ENCODE measurements at regions not wholly inside any gene's neighbourhood (a gene's known extent, or its start where the extent isn't known, plus 50 kb on each side); places are given as distances from the start of the nearest gene placed in this dataset.

DNA sequence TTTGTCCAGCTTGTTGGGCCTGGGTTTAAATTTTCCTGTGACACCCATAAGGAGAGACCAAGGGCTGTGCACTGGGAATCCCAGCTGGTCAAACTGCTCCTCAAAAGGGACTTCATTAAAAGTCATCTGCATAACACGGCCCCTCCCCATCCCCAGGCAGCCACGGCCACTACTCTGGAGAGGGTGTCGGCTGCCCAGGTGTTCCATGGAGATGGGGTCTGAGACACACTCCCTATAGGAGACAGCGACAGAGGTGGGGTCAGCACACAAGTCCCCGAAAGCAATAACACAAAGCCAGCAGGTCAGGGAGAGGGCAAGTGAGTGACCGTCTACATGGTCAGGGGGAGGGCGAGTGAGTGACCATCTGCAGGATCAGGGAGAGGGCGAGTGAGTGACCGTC, 75.6 kb upstream of the BCL11B start:
- Mint-ChIP-seq H3K4me1 (peaks cover 9% of the 10 kb centered on the region), H3K9me3 (no peaks in the 10 kb centered on the region), H3K4me3 (no peak overlapping the region), H3K36me3 (peaks cover 7% of the 10 kb centered on the region), H3K27ac (peak overlapping the region; percentile 30)
- ATAC-seq = no peak
- DNase-seq (ENCODE audit: low spot score in 2 of 2) = no peak

DNA sequence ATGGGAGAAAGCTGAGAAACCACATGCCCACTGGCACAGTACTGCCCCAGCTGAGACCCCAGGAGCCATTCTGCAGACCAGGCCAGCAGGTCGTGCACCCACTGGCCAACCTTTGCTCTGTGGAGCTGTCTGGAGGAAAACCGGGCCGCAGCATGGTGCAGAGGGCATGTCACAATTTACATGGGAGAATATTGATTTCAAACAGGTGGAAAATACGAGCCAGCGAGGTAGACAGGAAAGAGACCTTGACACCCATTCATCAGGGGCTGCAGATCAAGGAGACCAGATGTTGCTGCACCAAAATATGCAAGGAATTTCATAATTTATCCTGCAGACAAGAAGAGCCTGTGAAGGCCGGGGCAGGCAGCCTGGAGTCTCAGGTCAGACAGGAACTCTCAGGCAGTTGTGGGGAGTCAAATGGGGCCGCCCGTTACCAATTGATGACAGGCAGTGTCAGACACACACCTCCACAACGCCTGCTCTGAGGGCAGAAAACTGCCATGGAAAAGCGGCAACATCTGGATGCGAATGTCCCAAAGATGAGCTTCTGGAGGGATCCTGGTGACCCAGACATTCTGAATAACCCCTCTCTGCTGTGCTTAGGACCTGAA, 74.6 kb upstream of the BCL11B start:
- Mint-ChIP-seq H3K4me1 (peaks cover 9% of the 10 kb centered on the region), H3K9me3 (no peaks in the 10 kb centered on the region), H3K27ac (no peak overlapping the region), H3K4me3 (no peak overlapping the region), H3K36me3 (peaks cover 7% of the 10 kb centered on the region)
- no peak for DNase-seq (ENCODE audit: low spot score in 2 of 2)
- no peak for ATAC-seq

DNA sequence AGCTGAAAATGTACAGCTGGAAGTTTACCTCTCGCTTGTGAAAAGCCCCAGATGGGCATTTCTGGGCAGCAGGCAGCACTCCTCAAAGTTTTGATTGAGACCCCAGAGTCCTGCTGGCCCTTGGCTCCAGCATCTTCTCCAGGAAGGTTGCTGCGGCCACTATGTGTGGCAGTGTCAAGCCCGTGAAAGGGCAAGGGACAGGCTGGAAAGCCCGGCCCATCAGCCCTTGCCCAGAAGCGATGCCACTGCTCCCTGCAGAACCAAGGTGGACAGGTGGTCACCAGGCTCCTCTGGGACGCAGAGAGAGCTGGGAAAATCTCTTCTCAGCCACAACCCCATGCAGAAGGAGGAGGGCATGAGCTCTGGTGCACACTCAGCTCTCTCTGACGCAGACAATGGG, 73.5 kb upstream of the BCL11B start:
- H3K9me3 Mint-ChIP-seq = no peaks in the 10 kb centered on the region

DNA sequence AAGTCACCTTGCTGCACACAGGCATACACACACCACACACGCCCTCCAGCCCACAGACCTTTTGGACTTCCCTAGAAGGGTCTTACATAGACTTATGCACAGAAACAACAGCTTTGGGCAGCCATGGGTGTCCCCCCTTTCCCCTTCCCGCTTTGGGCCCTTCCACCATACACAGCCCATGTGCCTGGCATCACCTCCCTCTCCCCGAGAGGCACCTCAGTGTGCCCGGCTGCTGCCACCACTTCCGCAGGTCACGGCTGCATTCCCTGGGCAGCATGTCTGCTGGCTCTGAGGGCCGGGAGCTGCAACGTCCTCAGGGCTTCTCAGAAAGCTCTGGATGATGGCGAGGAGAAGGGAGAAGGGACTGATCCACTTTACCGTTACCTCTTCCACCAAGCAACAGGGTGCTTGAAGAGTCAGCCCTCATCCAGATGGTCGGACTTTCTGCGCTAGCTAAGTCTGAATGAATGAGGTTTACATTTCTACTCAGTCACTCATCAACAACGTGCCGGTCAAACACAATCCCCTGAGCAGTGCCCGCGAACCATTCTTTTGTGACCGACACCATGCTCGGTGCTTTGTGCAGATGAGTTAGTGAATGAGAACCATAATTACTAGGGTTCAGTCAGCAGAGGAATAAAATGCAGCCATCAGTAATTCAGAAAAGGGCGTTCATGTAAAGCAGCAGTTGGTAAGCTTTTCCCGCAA, 72.2 kb upstream of the BCL11B start:
- Mint-ChIP-seq H3K9me3 (peaks cover 6% of the 10 kb centered on the region), H3K4me3 (no peak overlapping the region), H3K36me3 (peaks cover 7% of the 10 kb centered on the region), H3K4me1 (peaks cover 9% of the 10 kb centered on the region), H3K27ac (no peak overlapping the region)
- ATAC-seq (no peak), DNase-seq (ENCODE audit: low spot score in 2 of 2) (no peak)

More for the DNA sequence above, 73.5 kb upstream of the BCL11B start:
- Mint-ChIP-seq H3K4me3 (no peak overlapping the region), H3K4me1 (peaks cover 9% of the 10 kb centered on the region), H3K36me3 (peaks cover 7% of the 10 kb centered on the region), H3K27ac (no peak overlapping the region)
- no peak for ATAC-seq
- DNase-seq (ENCODE audit: low spot score in 2 of 2) = no peak

DNA sequence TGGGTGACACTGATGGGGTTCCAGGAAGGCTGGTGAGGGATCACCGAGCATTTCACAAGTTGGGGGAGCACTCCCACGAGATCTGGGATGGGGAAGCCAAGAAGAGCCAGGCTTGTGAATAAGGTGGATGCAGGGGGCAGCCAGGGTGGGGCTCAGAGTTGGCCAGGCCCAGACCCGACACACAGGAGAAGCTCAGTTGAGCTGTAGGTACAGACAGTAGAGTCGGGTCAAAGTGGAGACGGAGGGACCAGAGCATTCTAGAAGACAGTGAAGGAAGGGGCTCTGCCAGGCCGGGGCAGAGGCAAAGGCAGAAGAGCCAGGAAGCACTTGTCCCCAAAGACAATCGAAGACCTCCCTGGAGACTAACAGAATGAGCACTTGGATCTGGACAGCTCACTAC, 70.9 kb upstream of the BCL11B start:
- no peak overlapping the region for H3K4me3 Mint-ChIP-seq
- DNase-seq (ENCODE audit: low spot score in 2 of 2) (no peak), ATAC-seq (no peak)
- H3K27ac Mint-ChIP-seq = no peak overlapping the region
- peaks cover 5% of the 10 kb centered on the region for H3K36me3 Mint-ChIP-seq
- peaks cover 6% of the 10 kb centered on the region for H3K9me3 Mint-ChIP-seq
- peaks cover 6% of the 10 kb centered on the region for H3K4me1 Mint-ChIP-seq

DNA sequence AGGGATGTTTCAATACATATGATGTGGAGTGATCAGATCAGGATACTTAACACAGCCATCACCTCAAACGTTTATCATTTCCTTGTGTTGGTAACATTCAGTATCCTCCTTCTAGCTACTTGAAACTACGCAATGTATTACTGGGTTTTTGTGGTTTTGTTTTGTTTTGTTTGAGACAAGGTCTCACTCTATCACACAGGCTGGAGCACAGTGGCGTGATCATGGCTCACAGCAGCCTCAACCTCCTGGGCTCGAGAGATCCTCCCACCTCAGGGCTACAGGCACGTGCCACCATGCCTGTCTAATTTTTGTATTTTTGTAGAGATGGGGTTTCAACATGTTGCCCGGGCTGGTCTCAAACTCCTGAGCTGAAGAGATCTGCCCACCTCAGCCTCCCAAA, 70.2 kb upstream of the BCL11B start:
- H3K9me3 Mint-ChIP-seq = peaks cover 6% of the 10 kb centered on the region
- no peak overlapping the region for H3K27ac Mint-ChIP-seq
- DNase-seq (ENCODE audit: low spot score in 2 of 2) = no peak
- no peaks in the 10 kb centered on the region for H3K4me1 Mint-ChIP-seq
- ATAC-seq = peak; percentile 49
- H3K4me3 Mint-ChIP-seq = no peak overlapping the region
- H3K36me3 Mint-ChIP-seq = no peaks in the 10 kb centered on the region

DNA sequence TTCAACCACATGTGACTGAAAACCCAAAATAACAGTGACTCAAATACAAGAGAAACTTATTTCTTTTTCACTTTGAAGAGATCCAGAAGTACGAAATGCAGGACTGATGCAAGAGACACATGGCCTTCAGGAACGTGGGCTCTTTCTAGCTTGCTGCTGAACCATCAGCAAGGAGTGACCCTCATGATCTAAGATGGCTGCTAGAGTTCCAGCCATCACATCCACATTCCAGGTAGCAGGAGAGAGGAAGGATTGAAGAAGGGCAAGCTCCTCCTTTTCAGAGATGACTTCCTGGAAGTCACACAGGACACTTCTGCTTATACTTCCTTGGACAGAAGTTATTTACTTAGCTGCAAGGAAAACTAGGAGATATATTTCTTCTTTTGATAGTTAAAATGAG, 67.6 kb upstream of the BCL11B start:
- Mint-ChIP-seq H3K4me1 (no peaks in the 10 kb centered on the region), H3K9me3 (peaks cover 6% of the 10 kb centered on the region), H3K36me3 (no peaks in the 10 kb centered on the region), H3K27ac (no peak overlapping the region), H3K4me3 (no peak overlapping the region)
- DNase-seq (ENCODE audit: low spot score in 2 of 2) = no peak
- no peak for ATAC-seq

DNA sequence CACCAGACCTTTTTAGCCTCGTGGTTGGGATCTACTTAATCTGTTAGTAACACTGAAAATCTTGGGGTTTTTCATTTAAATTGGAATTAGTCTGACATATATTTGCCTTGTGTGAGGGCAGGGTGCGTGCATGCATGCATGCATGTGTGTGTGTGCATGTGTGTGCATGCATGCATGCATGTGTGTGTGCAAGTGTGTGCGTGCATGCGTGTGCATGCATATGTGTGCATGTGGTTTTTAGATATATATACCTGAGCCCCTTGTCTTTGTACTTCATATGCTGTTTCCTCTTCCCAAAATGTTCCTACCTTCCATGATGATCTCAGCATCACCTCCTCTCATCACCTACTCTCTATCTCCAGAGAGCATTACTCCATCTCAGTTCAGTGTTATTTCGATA, 66.3 kb upstream of the BCL11B start:
- Mint-ChIP-seq H3K4me3 (no peak overlapping the region), H3K4me1 (no peaks in the 10 kb centered on the region), H3K36me3 (no peaks in the 10 kb centered on the region), H3K9me3 (peaks cover 6% of the 10 kb centered on the region), H3K27ac (no peak overlapping the region)
- ATAC-seq (no peak), DNase-seq (ENCODE audit: low spot score in 2 of 2) (no peak)

DNA sequence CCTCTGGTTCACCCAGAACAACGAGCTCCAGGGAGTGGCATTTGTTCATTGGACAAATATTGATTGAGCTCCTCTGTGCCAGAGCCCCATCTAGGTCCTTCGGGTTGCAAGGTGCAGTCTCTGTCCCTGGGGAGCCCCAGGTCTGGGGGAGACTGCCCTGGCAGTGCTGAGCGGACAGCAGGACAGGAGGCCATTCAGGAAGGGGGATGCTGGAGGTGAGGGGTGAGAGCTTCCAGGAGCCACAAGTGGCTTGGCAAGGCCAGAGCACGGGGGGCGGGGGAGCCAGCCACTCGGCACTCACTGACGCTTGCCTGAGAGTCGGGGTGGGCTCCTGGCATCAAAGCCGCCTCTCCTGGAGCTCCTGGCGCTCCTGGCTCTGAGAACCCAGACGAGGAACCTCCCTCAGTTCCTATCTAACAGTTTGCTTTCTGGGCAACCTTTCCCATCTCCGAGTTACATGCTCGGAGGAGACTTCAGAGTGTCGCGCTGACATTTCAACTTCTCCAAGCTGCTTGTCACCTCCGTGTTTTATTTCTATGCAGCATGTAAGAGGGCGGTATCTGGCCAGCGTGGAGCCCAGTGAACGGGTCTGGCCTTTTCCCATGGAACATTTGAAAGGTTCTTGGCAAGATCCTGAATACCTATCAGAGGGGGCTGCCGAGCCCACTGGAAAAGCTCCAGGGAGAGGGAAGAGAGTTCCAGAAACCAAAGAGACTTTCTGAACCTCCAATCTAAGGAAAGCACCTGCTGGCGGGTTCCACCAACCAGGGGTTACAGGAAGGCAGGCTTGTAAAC, 62.0 kb upstream of the BCL11B start:
- no peaks in the 10 kb centered on the region for H3K36me3 Mint-ChIP-seq
- no peak for DNase-seq (ENCODE audit: low spot score in 2 of 2)
- H3K4me3 Mint-ChIP-seq = no peak overlapping the region
- no peak overlapping the region for H3K27ac Mint-ChIP-seq
- ATAC-seq = no peak
- peaks cover 8% of the 10 kb centered on the region for H3K4me1 Mint-ChIP-seq
- H3K9me3 Mint-ChIP-seq = no peaks in the 10 kb centered on the region

DNA sequence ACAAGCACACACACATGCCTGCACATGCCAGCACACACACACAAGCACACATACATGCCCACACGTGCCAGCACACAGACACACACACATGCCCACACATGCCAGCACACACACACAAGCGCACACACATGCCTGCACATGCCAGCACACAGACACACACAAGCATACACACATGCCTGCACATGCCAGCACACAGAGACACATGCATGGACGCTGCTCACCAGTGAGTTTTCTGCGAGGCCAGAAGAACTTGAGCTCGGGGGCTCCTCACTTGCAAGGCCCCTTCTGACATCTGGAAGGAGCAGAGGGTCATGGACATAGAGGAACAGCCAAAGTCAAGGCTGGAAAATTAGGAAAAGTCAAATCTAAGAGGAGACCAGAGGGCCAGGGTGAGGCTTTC, 61.2 kb upstream of the BCL11B start:
- DNase-seq (ENCODE audit: low spot score in 2 of 2) (no peak), ATAC-seq (no peak)
- no peaks in the 10 kb centered on the region for H3K9me3 Mint-ChIP-seq
- no peak overlapping the region for H3K4me3 Mint-ChIP-seq
- peaks cover 10% of the 10 kb centered on the region for H3K4me1 Mint-ChIP-seq
- H3K36me3 Mint-ChIP-seq = no peaks in the 10 kb centered on the region
- H3K27ac Mint-ChIP-seq = no peak overlapping the region

DNA sequence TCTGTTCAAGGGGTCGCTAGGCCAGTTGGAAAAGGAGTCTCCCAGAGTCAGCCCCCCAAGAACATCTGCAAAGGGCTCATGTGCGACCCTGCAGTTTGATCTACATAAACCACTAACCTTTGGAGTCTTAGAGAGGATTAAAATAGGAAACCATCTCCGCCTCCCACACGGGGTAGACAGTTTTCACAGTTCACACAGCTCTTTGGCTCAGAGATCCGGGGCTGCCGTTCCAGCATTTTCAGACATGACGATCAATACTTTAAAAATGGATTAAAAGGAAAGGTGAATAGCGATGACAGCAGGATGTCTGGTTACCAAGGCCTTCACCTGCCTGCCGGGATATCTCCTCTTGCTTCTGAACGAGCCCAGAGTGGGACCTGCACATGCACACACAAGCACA, 59.8 kb upstream of the BCL11B start:
- DNase-seq (ENCODE audit: low spot score in 2 of 2) (no peak), ATAC-seq (no peak)
- no peaks in the 10 kb centered on the region for H3K9me3 Mint-ChIP-seq
- no peak overlapping the region for H3K4me3 Mint-ChIP-seq
- H3K4me1 Mint-ChIP-seq = peaks cover 10% of the 10 kb centered on the region
- H3K36me3 Mint-ChIP-seq = no peaks in the 10 kb centered on the region
- no peak overlapping the region for H3K27ac Mint-ChIP-seq

DNA sequence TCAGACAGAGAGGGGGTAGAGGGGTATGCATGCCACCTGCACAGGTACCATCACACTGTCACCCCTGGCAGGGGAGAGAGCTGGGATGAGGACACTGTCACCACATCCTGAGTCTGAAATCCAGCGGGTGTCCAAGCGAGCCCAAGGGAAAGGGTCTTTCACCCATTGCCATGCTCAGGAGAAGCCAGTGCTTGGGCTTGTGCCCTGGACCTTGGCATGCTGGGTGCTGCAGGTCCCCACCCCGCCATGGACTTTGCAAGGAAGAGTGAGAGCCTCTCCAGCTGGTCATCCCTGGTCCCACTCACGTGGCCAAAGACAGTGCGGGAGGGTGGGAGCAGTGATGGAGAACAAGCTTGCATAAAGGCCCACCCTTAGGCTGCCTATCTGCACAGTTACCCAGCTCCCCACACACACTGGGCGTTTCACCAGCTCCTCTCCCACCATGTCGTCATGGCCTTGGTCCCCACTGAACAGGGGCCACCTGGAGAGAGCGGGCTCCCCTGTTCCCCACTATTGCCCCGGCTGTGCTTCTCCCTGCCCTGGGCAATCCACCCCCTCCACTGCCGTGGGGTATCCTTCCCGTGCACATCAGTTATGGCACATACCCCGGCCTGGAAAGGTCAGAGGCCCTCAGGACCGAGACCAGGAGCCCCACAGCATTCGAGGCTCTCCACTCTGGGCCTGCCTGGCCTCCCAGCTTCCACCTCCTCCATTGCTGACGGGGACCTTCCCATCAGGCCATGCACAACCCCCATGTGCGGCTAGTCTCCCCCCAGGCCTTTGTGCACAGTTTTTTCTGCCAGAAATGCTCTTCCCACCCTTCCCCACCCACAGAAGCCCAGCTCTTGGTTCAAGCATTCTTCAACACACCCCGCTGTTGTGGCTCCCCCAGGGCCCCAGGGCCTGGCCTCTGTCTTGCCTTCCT, 58.6 kb upstream of the BCL11B start:
- Mint-ChIP-seq H3K36me3 (no peaks in the 10 kb centered on the region), H3K4me1 (peaks cover 10% of the 10 kb centered on the region), H3K27ac (no peak overlapping the region), H3K4me3 (no peak overlapping the region), H3K9me3 (no peaks in the 10 kb centered on the region)
- no peak for ATAC-seq
- DNase-seq (ENCODE audit: low spot score in 2 of 2) = no peak

DNA sequence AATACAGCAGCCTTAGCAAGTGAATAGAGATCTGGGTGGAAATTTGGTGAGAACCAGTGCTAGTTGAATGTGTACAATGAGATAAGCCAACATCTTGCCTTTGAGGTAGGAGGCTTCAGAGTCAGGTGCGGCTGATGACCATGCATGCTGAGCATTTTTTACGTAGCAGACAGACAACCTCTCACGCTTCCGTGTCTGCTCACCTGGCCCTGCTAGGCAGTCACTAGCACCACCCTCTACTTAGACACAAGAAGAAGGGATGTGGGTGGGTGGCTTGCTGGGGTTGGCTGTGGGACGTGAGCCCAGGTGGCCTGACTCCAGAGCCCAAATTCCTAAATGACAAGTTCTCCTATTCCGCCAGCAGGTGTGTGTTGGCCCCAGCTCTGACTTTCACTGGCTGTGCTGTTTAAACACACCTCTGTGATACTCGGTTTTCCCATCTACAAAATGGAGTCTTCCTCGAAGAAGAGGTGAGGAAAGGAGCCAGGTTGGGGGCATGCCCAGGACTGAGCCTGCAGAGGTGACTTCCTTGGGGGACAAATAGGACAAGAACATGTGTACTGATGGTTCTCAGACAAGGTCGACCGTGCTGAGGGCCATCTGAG, 57.8 kb upstream of the BCL11B start:
- no peak overlapping the region for H3K4me3 Mint-ChIP-seq
- H3K4me1 Mint-ChIP-seq = peaks cover 10% of the 10 kb centered on the region
- DNase-seq (ENCODE audit: low spot score in 2 of 2) = no peak
- ATAC-seq = no peak
- H3K36me3 Mint-ChIP-seq = no peaks in the 10 kb centered on the region
- no peaks in the 10 kb centered on the region for H3K9me3 Mint-ChIP-seq
- no peak overlapping the region for H3K27ac Mint-ChIP-seq

DNA sequence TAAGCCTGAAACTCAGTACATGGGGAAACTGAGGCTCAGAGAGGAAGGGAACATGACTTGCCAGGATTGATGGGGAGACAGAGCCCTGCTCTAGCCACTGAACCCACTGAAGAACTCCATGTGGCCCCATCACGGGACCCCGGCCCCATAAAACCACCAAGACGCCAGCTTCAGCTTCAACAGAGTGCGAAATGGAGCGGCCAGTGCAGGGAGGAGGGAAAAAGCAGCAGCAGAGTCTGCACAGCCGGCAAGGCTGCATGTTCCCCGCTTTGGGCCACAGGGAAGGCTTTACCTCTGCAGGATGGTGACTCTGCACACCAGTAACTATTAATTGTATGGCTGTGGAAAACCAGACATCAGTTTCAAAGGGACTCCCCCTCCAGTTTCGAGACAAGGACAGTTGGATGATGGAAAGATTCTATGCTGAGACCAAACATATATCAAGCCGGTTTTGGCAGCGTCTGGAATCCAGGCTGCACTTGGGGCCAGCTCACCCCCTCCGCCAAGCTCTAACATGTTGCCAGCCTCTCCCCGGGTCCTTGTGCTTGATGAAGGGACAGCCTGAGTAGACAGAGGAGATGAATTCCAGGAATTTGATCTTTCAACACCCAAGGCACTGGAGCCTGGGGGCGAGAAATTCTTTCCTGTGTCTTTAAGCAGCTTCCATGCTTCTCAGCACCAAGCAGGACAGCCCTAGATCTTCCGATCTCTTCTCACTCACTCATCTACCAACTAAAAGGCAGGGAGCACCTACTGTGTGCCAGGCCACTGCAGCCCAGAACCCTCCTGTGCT, 55.7 kb upstream of the BCL11B start:
- ATAC-seq = no peak
- Mint-ChIP-seq H3K27ac (peak overlapping the region; percentile 64), H3K36me3 (no peaks in the 10 kb centered on the region), H3K4me1 (peaks cover 10% of the 10 kb centered on the region), H3K9me3 (no peaks in the 10 kb centered on the region), H3K4me3 (no peak overlapping the region)
- no peak for DNase-seq (ENCODE audit: low spot score in 2 of 2)

Data from stimulated activated effector memory CD8-positive, alpha-beta T cell treated with anti-CD3 and anti-CD28 coated beads, Interleukin-12 subunit alpha, Interleukin-12 subunit beta, amount 100 ng/mL, for 72 hours (primary cell).